ENCODE measurements at regions not wholly inside any gene's neighbourhood (a gene's known extent, or its start where the extent isn't known, plus 50 kb on each side); places are given as distances from the start of the nearest gene placed in this dataset.

GRCh38 chr10:53298443-53298842 is 525.9 kb upstream of the MBL2 start:
- TF ChIP-seq, protein P1, sequence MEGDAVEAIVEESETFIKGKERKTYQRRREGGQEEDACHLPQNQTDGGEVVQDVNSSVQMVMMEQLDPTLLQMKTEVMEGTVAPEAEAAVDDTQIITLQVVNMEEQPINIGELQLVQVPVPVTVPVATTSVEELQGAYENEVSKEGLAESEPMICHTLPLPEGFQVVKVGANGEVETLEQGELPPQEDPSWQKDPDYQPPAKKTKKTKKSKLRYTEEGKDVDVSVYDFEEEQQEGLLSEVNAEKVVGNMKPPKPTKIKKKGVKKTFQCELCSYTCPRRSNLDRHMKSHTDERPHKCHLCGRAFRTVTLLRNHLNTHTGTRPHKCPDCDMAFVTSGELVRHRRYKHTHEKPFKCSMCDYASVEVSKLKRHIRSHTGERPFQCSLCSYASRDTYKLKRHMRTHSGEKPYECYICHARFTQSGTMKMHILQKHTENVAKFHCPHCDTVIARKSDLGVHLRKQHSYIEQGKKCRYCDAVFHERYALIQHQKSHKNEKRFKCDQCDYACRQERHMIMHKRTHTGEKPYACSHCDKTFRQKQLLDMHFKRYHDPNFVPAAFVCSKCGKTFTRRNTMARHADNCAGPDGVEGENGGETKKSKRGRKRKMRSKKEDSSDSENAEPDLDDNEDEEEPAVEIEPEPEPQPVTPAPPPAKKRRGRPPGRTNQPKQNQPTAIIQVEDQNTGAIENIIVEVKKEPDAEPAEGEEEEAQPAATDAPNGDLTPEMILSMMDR (IDR thresholded peaks at IDR 0.05) = no peak
- no peak for TF ChIP-seq POLR2A (IDR thresholded peaks at IDR 0.05)

Data from heart left ventricle (tissue), 13 donors.